B cell (primary cell): ENCODE measurements at regions not wholly inside any gene's neighbourhood (a gene's known extent, or its start where the extent isn't known, plus 50 kb on each side); places are given as distances from the start of the nearest gene placed in this dataset.

Source experiments
- ATAC-seq: fragments of 200-7000 bp; cut with Tn5 transposase; one replicate; pipeline ENCODE4 v1.10.0; 2021; ENCODE audit warnings: low read depth, mild to moderate bottlenecking, moderate number of reproducible peaks, moderate library complexity
- CTCF ChIA-PET: fragments of 350-600 bp; sonication (Branson Sonifier 250); formaldehyde crosslinking; loops from one replicate; lab custom pipeline; 2021; ENCODE audit warnings: antibody characterized with exemption, inconsistent platforms; lab: Charles Lee
- POLR2A ChIA-PET: fragments of 350-600 bp; sonication (Branson Sonifier 250); formaldehyde crosslinking; loops from one replicate; lab custom pipeline; 2021; ENCODE audit warnings: antibody characterized with exemption; lab: Charles Lee
- DNase-seq: peaks from one replicate; pipeline ENCODE4 v3.0.0; 2013
- H2AFZ ChIP-seq: 2 replicates; pipeline ENCODE4 v1.6.1; 2012; ENCODE audit warnings: mild to moderate bottlenecking, low read depth, low read length; ENCODE audit not compliant: insufficient read depth, poor library complexity, severe bottlenecking
- H3K27ac ChIP-seq, 2 donors: 1 replicate in 1 of 2; 2 replicates in 1 of 2; pipeline ENCODE4 v1.5.1; 2012 to 2013; ENCODE audit warnings: low read length in 2 of 2, mild to moderate bottlenecking in 2 of 2, moderate library complexity in 1 of 2
- H3K27me3 ChIP-seq, 4 experiments: fragments of 200-600 bp in 1 of 4; sonication (generic) in 1 of 4; replicated peaks in 1 of 4; 1 replicate in 2 of 4; 2 replicates in 2 of 4; pipeline versions ENCODE4 v1.6.1 to v1.7.0; 2013 to 2016; ENCODE audit warnings: low read length in 3 of 4, mild to moderate bottlenecking in 2 of 4, mixed read lengths in 1 of 4, moderate library complexity in 1 of 4; ENCODE audit not compliant: insufficient read depth in 4 of 4, control insufficient read depth in 3 of 4; ENCODE audit errors: control extremely low read depth in 1 of 4
- H3K36me3 ChIP-seq, 2 experiments: replicated peaks in 1 of 2; 1 replicate in 1 of 2; 2 replicates in 1 of 2; pipeline versions ENCODE4 v1.6.1 to v1.7.1; 2013; ENCODE audit warnings: low read length in 1 of 2; ENCODE audit not compliant: insufficient read depth in 2 of 2, control insufficient read depth in 1 of 2; ENCODE audit errors: control extremely low read depth in 1 of 2, extremely low read depth in 1 of 2
- H3K4me1 ChIP-seq, 2 donors: fragments of 200-600 bp in 1 of 2; sonication (generic) in 1 of 2; 1 replicate in 1 of 2; 2 replicates in 1 of 2; pipeline versions ENCODE4 v1.5.1 to v1.6.1; 2013 to 2017; ENCODE audit warnings: low read length in 2 of 2; ENCODE audit not compliant: control insufficient read depth in 2 of 2, insufficient read depth in 2 of 2
- H3K4me2 ChIP-seq: replicated peaks from 2 replicates; pipeline ENCODE3; 2012; ENCODE audit warnings: mild to moderate bottlenecking, low read depth, low read length; ENCODE audit not compliant: poor library complexity, severe bottlenecking
- H3K4me3 ChIP-seq, 5 experiments: fragments of 200-600 bp in 1 of 5; sonication (generic) in 1 of 5; 1 replicate in 3 of 5; 2 replicates in 2 of 5; pipeline versions ENCODE4 v1.5.1 to v1.7.0; 2011 to 2016; ENCODE audit warnings: low read length in 4 of 5, mild to moderate bottlenecking in 4 of 5, low read depth in 2 of 5, control low read depth in 1 of 5, moderate library complexity in 1 of 5; ENCODE audit not compliant: insufficient read depth in 1 of 5; ENCODE audit errors: control extremely low read depth in 1 of 5, extremely low read depth in 1 of 5
- H3K79me2 ChIP-seq: fragments of 200-600 bp; sonication (generic); one replicate; pipeline ENCODE4 v1.6.0; 2016; ENCODE audit warnings: low read length; ENCODE audit not compliant: control insufficient read depth, insufficient read depth
- H3K9ac ChIP-seq: fragments of 200-600 bp; sonication (generic); 2 replicates; pipeline ENCODE4 v1.6.1; 2017; ENCODE audit warnings: mild to moderate bottlenecking, low read length, moderate library complexity
- H3K9me3 ChIP-seq, 3 donors: one replicate each; pipeline versions ENCODE4 v1.6.1 to v1.7.1; 2013; ENCODE audit warnings: low read length in 2 of 3; ENCODE audit not compliant: control insufficient read depth in 2 of 3, insufficient read depth in 1 of 3; ENCODE audit errors: control extremely low read depth in 1 of 3
- H4K20me1 ChIP-seq: 2 replicates; pipeline ENCODE4 v1.6.0; 2012; ENCODE audit warnings: mild to moderate bottlenecking, low read length; ENCODE audit not compliant: insufficient read depth, control insufficient read depth, poor library complexity, severe bottlenecking
- H3K27ac Mint-ChIP-seq: one replicate; pipeline ENCODE4 v1.8.0; 2021; ENCODE audit warnings: mixed read lengths
- H3K27me3 Mint-ChIP-seq: one replicate; pipeline ENCODE4 v1.8.0; 2021; ENCODE audit warnings: mixed read lengths
- H3K4me1 Mint-ChIP-seq: one replicate; pipeline ENCODE4 v1.8.0; 2021; ENCODE audit warnings: mixed read lengths
- H3K4me3 Mint-ChIP-seq: one replicate; pipeline ENCODE4 v1.8.0; 2021; ENCODE audit warnings: mixed read lengths
- H3K9me3 Mint-ChIP-seq: one replicate; pipeline ENCODE4 v1.8.0; 2022; ENCODE audit warnings: mixed read lengths; ENCODE audit not compliant: insufficient read depth
- EZH2 ChIP-seq: IDR thresholded peaks from 2 replicates; pipeline ENCODE4 v1.6.1; 2012; ENCODE audit warnings: borderline replicate concordance, low read depth, mild to moderate bottlenecking, moderate library complexity, low read length; ENCODE audit not compliant: insufficient read depth, poor library complexity, severe bottlenecking
- WGBS: methylation state at CpG from one replicate; pipeline ENCODE4 v1.1.5; 2013; ENCODE audit warnings: missing lambda C conversion rate; ENCODE audit not compliant: insufficient coverage; 5-methylcytosine and 5-hydroxymethylcytosine counted together
- intact Hi-C: fragments of 100-400 bp; cut with micrococcal nuclease; formaldehyde crosslinking; loops from one replicate; pipeline ENCODE4 v1.10.0; 2022
- TF ChIP-seq, protein P1 (sequence below): fragments of 200-600 bp; IDR thresholded peaks from one replicate; pipeline ENCODE4 v1.8.0; 2022; ENCODE audit warnings: antibody characterized with exemption, mild to moderate bottlenecking

DNA sequence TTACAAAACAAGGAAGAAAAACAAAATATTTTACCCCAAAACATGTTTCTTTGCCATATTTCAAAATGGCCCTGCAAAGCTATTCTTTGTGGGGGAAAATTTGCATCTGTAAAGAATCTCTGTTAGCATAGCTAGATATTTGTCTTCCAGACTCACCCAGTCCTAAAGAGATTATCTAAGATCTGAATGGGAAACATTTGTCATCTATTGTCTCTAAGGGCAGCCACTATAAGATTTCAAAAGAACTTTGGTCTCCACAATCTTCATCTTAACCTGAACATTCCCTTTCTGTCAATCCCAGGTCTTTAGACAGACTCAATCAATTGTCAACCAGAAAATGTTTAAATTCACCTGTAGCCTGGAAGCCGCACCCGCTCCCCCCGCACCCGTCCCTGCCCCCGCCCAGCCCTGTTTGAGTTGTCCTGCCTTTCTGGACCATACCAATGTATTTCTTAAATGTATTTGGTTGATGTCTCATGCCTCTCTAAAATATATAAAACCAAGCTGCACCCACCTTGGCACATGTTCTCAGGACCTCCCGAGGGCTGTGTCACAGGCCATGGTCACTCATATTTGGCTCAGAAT, 330.6 kb downstream of the RAB3C start:
- Mint-ChIP-seq H3K4me1 (no peaks in the 10 kb centered on the region), H3K27ac (no peak overlapping the region), H3K27me3 (peaks cover 20% of the 10 kb centered on the region), H3K9me3 (peaks cover 6% of the 10 kb centered on the region), H3K4me3 (no peak overlapping the region)
- DNase-seq (no peak), ATAC-seq (no peak)
- H3K79me2 ChIP-seq = no peaks in the 10 kb centered on the region
- H3K36me3 ChIP-seq = no peaks in the 10 kb centered on the region
- no peak overlapping the region for H3K27ac ChIP-seq
- WGBS = no CpG with 5 or more reads among the region's 6 CpGs
- H4K20me1 ChIP-seq = no peaks in the 10 kb centered on the region
- no peak overlapping the region for H3K4me2 ChIP-seq
- no peak overlapping the region for H2AFZ ChIP-seq
- H3K9ac ChIP-seq = no peak overlapping the region
- CTCF ChIA-PET = no interaction called here
- no peak for TF ChIP-seq EZH2
- TF ChIP-seq, protein P1, sequence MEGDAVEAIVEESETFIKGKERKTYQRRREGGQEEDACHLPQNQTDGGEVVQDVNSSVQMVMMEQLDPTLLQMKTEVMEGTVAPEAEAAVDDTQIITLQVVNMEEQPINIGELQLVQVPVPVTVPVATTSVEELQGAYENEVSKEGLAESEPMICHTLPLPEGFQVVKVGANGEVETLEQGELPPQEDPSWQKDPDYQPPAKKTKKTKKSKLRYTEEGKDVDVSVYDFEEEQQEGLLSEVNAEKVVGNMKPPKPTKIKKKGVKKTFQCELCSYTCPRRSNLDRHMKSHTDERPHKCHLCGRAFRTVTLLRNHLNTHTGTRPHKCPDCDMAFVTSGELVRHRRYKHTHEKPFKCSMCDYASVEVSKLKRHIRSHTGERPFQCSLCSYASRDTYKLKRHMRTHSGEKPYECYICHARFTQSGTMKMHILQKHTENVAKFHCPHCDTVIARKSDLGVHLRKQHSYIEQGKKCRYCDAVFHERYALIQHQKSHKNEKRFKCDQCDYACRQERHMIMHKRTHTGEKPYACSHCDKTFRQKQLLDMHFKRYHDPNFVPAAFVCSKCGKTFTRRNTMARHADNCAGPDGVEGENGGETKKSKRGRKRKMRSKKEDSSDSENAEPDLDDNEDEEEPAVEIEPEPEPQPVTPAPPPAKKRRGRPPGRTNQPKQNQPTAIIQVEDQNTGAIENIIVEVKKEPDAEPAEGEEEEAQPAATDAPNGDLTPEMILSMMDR = no peak
- H3K27me3 ChIP-seq = no peaks in the 10 kb centered on the region
- peaks cover 0 to 3% (median 0%) of the 10 kb centered on the region in 3 donors for H3K9me3 ChIP-seq
- intact Hi-C loops = no loop called here
- no peaks in the 10 kb centered on the region for H3K4me1 ChIP-seq
- H3K4me3 ChIP-seq = no peak overlapping the region
- POLR2A ChIA-PET = no interaction called here

DNA sequence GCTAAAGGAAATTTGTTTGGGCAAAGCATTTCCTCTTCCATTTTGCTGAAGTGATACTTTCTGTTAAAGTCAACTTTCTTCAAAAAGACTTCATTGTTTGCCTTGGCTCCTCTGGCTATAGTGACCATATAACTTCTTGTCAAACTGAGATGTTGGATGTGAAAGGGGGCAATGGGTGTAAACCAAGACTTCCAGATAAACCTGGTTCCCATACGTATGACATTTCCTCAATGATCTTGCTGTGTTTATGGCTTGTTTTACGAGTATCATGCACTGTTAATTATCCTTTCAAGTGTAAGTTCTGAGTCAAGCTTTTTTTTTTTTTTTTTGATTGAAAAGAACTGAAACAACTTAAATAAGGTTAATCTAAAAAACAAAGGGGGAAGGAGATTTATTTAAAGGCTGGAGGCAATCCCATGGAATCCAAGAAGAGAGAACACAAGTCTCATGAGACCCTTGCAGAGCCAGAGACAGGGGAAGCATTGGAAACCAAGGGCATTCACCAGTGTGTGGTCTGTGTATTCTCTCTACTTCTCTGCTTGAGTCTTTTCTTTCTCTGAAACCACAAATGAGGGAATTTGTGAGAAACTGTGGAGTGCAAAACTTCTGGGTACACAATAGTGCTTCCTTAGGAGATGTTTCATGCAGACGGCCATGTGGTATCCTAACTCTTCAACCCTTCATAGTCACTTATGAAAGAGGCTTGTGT, 335.3 kb downstream of the RAB3C start:
- H4K20me1 ChIP-seq = no peaks in the 10 kb centered on the region
- intact Hi-C loops = no loop called here
- no CpG with 5 or more reads among the region's 3 CpGs for WGBS
- H3K9me3 Mint-ChIP-seq = no peaks in the 10 kb centered on the region
- no peak overlapping the region for H2AFZ ChIP-seq
- H3K27ac Mint-ChIP-seq = no peak overlapping the region
- ChIA-PET CTCF (interaction anchor here (0.6 kb wide), 1 partner anchor 258 kb away, joined by 4 read pairs; no protein-coding TSS in a partner anchor), POLR2A (no interaction called here)
- H3K4me1 Mint-ChIP-seq = no peaks in the 10 kb centered on the region
- DNase-seq (no peak), ATAC-seq (no peak)
- no peak overlapping the region for H3K4me2 ChIP-seq
- H3K9ac ChIP-seq = no peak overlapping the region
- no peak overlapping the region for H3K27ac ChIP-seq
- peaks cover 24% of the 10 kb centered on the region for H3K27me3 Mint-ChIP-seq
- no peaks in the 10 kb centered on the region for H3K79me2 ChIP-seq
- H3K4me1 ChIP-seq = no peaks in the 10 kb centered on the region
- TF ChIP-seq, protein P1 = no peak
- TF ChIP-seq EZH2 = no peak
- no peaks in the 10 kb centered on the region for H3K36me3 ChIP-seq
- peaks cover 0 to 3% (median 1%) of the 10 kb centered on the region in 4 experiments for H3K27me3 ChIP-seq
- no peak overlapping the region for H3K4me3 Mint-ChIP-seq
- H3K4me3 ChIP-seq = no peak overlapping the region
- H3K9me3 ChIP-seq = peaks cover 0 to 3% (median 0%) of the 10 kb centered on the region in 3 donors
